BLaER1 treated with 17β-estradiol and CSF1 and Interleukin-3, amounts not matched to agents 10 nM and 100 nM (cell line): ENCODE measurements at regions not wholly inside any gene's neighbourhood (a gene's known extent, or its start where the extent isn't known, plus 50 kb on each side); places are given as distances from the start of the nearest gene placed in this dataset.

Source experiments
- H3K27ac ChIP-seq, 11 experiments: shearing (Covaris generic); formaldehyde crosslinking; 2 replicates each; pipeline ENCODE4 v1.8.1; 2022
- H3K27me3 ChIP-seq, 11 experiments: shearing (Covaris generic); formaldehyde crosslinking; 2 replicates each; pipeline ENCODE4 v1.8.1; 2022
- H3K36me3 ChIP-seq, 11 experiments: shearing (Covaris generic); formaldehyde crosslinking; 2 replicates each; pipeline ENCODE4 v1.8.1; 2022
- H3K4me1 ChIP-seq, 10 experiments: shearing (Covaris generic); formaldehyde crosslinking; 2 replicates each; pipeline ENCODE4 v1.8.1; 2022
- H3K4me2 ChIP-seq, 11 experiments: shearing (Covaris generic); formaldehyde crosslinking; 2 replicates each; pipeline ENCODE4 v1.8.1; 2022
- H3K4me3 ChIP-seq, 10 experiments: shearing (Covaris generic); formaldehyde crosslinking; 2 replicates each; pipeline ENCODE4 v1.8.1; 2022
- H3K9ac ChIP-seq, 11 experiments: shearing (Covaris generic); formaldehyde crosslinking; 2 replicates each; pipeline ENCODE4 v1.8.1; 2022
- H3K9me3 ChIP-seq, 11 experiments: shearing (Covaris generic); formaldehyde crosslinking; replicated peaks in 1 of 11; 2 replicates each; pipeline ENCODE4 v1.8.1; 2022
- H4K20me1 ChIP-seq, 11 experiments: shearing (Covaris generic); formaldehyde crosslinking; 2 replicates each; pipeline ENCODE4 v1.8.1; 2022
- Cebpa-rat ChIP-seq, 11 experiments: shearing (Covaris generic); IDR thresholded peaks; 2 replicates each; pipeline ENCODE4 v1.8.1; 2022

GRCh38 chr1:221855156-221855555 is 113.3 kb upstream of the DUSP10 start:
- H3K36me3 ChIP-seq: no peaks in the 10 kb centered on the region
- H3K9me3 ChIP-seq: no peaks in the 10 kb centered on the region
- peaks cover 0 to 9% (median 0%) of the 10 kb centered on the region in 10 experiments; a peak in 6 of 20 replicates for H3K4me1 ChIP-seq
- H3K4me2 ChIP-seq: no peak overlapping the region
- H3K27ac ChIP-seq: no peak overlapping the region
- no peak for TF ChIP-seq Cebpa-rat (IDR thresholded peaks at IDR 0.05)
- no peak overlapping the region for H3K4me3 ChIP-seq
- no peaks in the 10 kb centered on the region for H3K27me3 ChIP-seq
- H4K20me1 ChIP-seq: no peaks in the 10 kb centered on the region
- no peak overlapping the region for H3K9ac ChIP-seq

- H4K20me1 ChIP-seq: no peaks in the 10 kb centered on the region
- no peak for TF ChIP-seq Cebpa-rat (IDR thresholded peaks at IDR 0.05)
- H3K27me3 ChIP-seq: no peaks in the 10 kb centered on the region
- no peak overlapping the region for H3K4me3 ChIP-seq
- no peak overlapping the region for H3K4me2 ChIP-seq
- no peak overlapping the region for H3K9ac ChIP-seq
- no peaks in the 10 kb centered on the region for H3K36me3 ChIP-seq
- peak overlapping the region in 1 of 11 experiments; percentile 25; a peak in 1 of 22 replicates for H3K27ac ChIP-seq
- H3K9me3 ChIP-seq: no peaks in the 10 kb centered on the region
- H3K4me1 ChIP-seq: peaks cover 0 to 9% (median 0%) of the 10 kb centered on the region in 10 experiments; a peak in 6 of 20 replicates
Measured at GRCh38 chr1:221851336-221851735, 109.4 kb upstream of the DUSP10 start.

- H4K20me1 ChIP-seq: no peaks in the 10 kb centered on the region
- H3K27me3 ChIP-seq: no peaks in the 10 kb centered on the region
- no peak for TF ChIP-seq Cebpa-rat (IDR thresholded peaks at IDR 0.05)
- no peak overlapping the region for H3K9ac ChIP-seq
- H3K4me3 ChIP-seq: no peak overlapping the region
- H3K4me2 ChIP-seq: peak overlapping the region in 3 of 11 experiments; percentile 4 to 23 (median 13); a peak in 1 of 22 replicates
- peak overlapping the region in 1 of 11 experiments; percentile 25; a peak in 2 of 22 replicates for H3K27ac ChIP-seq
- H3K9me3 ChIP-seq: no peaks in the 10 kb centered on the region
- H3K4me1 ChIP-seq: peaks cover 0 to 9% (median 0%) of the 10 kb centered on the region in 10 experiments; a peak in 6 of 20 replicates
- no peaks in the 10 kb centered on the region for H3K36me3 ChIP-seq
Measured at GRCh38 chr1:221850470-221851187, 108.7 kb upstream of the DUSP10 start.

GRCh38 chr1:221849897-221850296 is 108.0 kb upstream of the DUSP10 start:
- H3K9ac ChIP-seq: no peak overlapping the region
- no peak overlapping the region for H3K4me3 ChIP-seq
- no peak overlapping the region for H3K27ac ChIP-seq
- peaks cover 0 to 9% (median 0%) of the 10 kb centered on the region in 10 experiments; a peak in 6 of 20 replicates for H3K4me1 ChIP-seq
- H3K27me3 ChIP-seq: no peaks in the 10 kb centered on the region
- no peaks in the 10 kb centered on the region for H4K20me1 ChIP-seq
- H3K9me3 ChIP-seq: no peaks in the 10 kb centered on the region
- H3K36me3 ChIP-seq: no peaks in the 10 kb centered on the region
- H3K4me2 ChIP-seq: no peak overlapping the region
- TF ChIP-seq Cebpa-rat (IDR thresholded peaks at IDR 0.05): no peak

- Histone ChIP-seq H3K9me3 (no peaks in the 10 kb centered on the region), H3K36me3 (no peaks in the 10 kb centered on the region), H3K27ac (no peak overlapping the region), H4K20me1 (no peaks in the 10 kb centered on the region), H3K9ac (no peak overlapping the region), H3K4me3 (no peak overlapping the region), H3K4me1 (peaks cover 0 to 9% (median 0%) of the 10 kb centered on the region in 10 experiments; a peak in 6 of 20 replicates), H3K4me2 (no peak overlapping the region), H3K27me3 (no peaks in the 10 kb centered on the region)
- TF ChIP-seq Cebpa-rat (IDR thresholded peaks at IDR 0.05): no peak
Measured at GRCh38 chr1:221849110-221849509, 107.2 kb upstream of the DUSP10 start.

GRCh38 chr1:221847676-221848075 is 105.8 kb upstream of the DUSP10 start:
- Histone ChIP-seq H3K27ac (no peak overlapping the region), H3K36me3 (no peaks in the 10 kb centered on the region), H3K27me3 (no peaks in the 10 kb centered on the region), H3K4me3 (no peak overlapping the region), H3K9me3 (no peaks in the 10 kb centered on the region), H3K4me2 (no peak overlapping the region), H3K4me1 (peaks cover 0 to 9% (median under 1%) of the 10 kb centered on the region in 10 experiments; a peak in 7 of 20 replicates), H3K9ac (no peak overlapping the region), H4K20me1 (no peaks in the 10 kb centered on the region)
- no peak for TF ChIP-seq Cebpa-rat (IDR thresholded peaks at IDR 0.05)

GRCh38 chr1:221845650-221846371 is 103.9 kb upstream of the DUSP10 start:
- Histone ChIP-seq H4K20me1 (no peaks in the 10 kb centered on the region), H3K27me3 (no peaks in the 10 kb centered on the region), H3K4me3 (no peak overlapping the region), H3K27ac (peak overlapping the region in 2 of 11 experiments; percentile 15 to 34; a peak in 2 of 22 replicates), H3K4me2 (no peak overlapping the region), H3K36me3 (no peaks in the 10 kb centered on the region), H3K9ac (no peak overlapping the region), H3K9me3 (no peaks in the 10 kb centered on the region), H3K4me1 (peaks cover 8 to 22% (median 16%) of the 10 kb centered on the region in 10 experiments)
- no peak for TF ChIP-seq Cebpa-rat (IDR thresholded peaks at IDR 0.05)

- no peaks in the 10 kb centered on the region for H3K36me3 ChIP-seq
- H3K27me3 ChIP-seq: peaks cover 0 to 10% (median 0%) of the 10 kb centered on the region in 11 experiments; a peak in 2 of 22 replicates
- peak overlapping the region in 9 of 11 experiments; percentile 60 to 98 (median 88); a peak in 17 of 22 replicates for H3K27ac ChIP-seq
- H3K4me3 ChIP-seq: no peak overlapping the region
- TF ChIP-seq Cebpa-rat (IDR thresholded peaks at IDR 0.05): no peak
- H3K4me2 ChIP-seq: peak overlapping the region in 9 of 11 experiments; percentile 51 to 93 (median 85); a peak in 17 of 22 replicates
- H3K9ac ChIP-seq: peak overlapping the region in 6 of 11 experiments; percentile 7 to 87 (median 82); a peak in 9 of 22 replicates
- no peaks in the 10 kb centered on the region for H3K9me3 ChIP-seq
- H3K4me1 ChIP-seq: peaks cover 34 to 58% (median 52%) of the 10 kb centered on the region in 10 experiments
- no peaks in the 10 kb centered on the region for H4K20me1 ChIP-seq
Measured at GRCh38 chr1:221841983-221842335, 100.1 kb upstream of the DUSP10 start.
